Astrocyte of the cerebellum (primary cell): ENCODE measurements at regions not wholly inside any gene's neighbourhood (a gene's known extent, or its start where the extent isn't known, plus 50 kb on each side); places are given as distances from the start of the nearest gene placed in this dataset.

Experiments
- DNase-seq: peaks from one replicate; pipeline ENCODE4 v3.0.0-alpha.2; 2011; ENCODE audit warnings: low read depth
- H3K4me3 ChIP-seq: 2 replicates; pipeline ENCODE4 v1.5.1; 2011; ENCODE audit warnings: mild to moderate bottlenecking, low read depth, low read length, moderate library complexity
- in situ Hi-C: cut with HindIII; loops from 2 replicates; pipeline ENCODE4 v1.10.0; 2017; ENCODE audit warnings: low sequenced_read_pairs
- TF ChIP-seq, protein P1 (sequence below): IDR thresholded peaks from 2 replicates; pipeline ENCODE4 v1.5.1; 2012; ENCODE audit warnings: low read length, low read depth, moderate library complexity, mild to moderate bottlenecking; ENCODE audit errors: missing control alignments

DNA sequence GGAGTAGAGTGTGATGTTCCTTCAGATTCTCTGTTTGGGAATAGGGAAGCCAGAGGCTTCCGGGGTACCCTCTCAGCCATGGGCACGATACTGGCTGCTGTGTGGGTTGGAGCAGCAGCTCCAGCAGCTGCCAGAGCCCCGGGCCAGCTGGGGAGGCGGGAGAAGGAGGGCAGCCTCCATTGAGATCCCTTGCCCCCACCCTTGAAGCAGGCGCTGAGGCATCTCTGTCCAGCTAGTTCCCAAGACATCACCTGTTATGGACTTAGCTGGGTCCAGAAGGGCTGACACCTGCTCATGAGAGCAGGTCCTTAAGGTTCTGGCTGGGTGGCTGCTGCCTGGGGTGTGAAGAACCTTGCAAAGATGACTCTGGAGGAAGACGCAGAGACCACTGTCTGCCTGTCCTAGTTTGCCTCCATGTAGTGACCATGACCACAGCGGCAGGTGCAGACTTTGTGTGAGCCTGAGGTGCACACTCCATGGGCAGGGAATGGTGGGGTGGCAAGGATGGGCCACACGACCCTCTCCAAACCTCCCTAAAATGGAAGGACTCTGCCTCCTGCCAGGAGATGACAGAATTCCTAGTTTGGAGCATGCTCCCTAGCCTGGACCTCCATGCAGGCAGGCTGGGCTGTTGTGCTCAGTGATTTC lies 222.6 kb upstream of the C1orf174 start:
- TF ChIP-seq, protein P1, sequence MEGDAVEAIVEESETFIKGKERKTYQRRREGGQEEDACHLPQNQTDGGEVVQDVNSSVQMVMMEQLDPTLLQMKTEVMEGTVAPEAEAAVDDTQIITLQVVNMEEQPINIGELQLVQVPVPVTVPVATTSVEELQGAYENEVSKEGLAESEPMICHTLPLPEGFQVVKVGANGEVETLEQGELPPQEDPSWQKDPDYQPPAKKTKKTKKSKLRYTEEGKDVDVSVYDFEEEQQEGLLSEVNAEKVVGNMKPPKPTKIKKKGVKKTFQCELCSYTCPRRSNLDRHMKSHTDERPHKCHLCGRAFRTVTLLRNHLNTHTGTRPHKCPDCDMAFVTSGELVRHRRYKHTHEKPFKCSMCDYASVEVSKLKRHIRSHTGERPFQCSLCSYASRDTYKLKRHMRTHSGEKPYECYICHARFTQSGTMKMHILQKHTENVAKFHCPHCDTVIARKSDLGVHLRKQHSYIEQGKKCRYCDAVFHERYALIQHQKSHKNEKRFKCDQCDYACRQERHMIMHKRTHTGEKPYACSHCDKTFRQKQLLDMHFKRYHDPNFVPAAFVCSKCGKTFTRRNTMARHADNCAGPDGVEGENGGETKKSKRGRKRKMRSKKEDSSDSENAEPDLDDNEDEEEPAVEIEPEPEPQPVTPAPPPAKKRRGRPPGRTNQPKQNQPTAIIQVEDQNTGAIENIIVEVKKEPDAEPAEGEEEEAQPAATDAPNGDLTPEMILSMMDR: no peak
- in situ Hi-C loops: no loop called here
- no peak overlapping the region for H3K4me3 ChIP-seq
- no peak for DNase-seq

GRCh38 chr1:4124631-4125145 lies 224.6 kb upstream of the C1orf174 start:
- in situ Hi-C loops: no loop called here
- DNase-seq: no peak
- H3K4me3 ChIP-seq: no peak overlapping the region
- TF ChIP-seq, protein P1: no peak

DNA sequence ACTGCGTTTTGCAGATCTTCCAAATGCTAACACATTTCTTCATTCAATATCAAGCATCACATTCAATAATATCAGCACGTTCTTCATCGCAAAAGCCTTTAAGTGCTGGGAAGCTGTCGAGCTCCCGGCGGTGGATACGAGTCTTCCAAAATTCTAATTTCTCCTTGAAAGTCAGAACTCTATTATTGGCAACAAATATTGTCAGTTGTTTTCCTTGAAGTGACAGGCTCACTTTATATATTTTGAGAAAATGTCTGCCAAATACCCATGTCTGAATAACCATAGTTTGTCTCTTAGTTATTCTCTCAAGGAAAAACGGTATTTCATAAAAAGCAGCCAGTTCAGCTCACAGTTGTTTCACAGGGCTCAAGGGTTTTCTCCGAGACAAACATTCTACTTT lies 226.2 kb upstream of the C1orf174 start:
- TF ChIP-seq, protein P1: no peak
- in situ Hi-C loops: no loop called here
- no peak for DNase-seq
- H3K4me3 ChIP-seq: no peak overlapping the region

DNA sequence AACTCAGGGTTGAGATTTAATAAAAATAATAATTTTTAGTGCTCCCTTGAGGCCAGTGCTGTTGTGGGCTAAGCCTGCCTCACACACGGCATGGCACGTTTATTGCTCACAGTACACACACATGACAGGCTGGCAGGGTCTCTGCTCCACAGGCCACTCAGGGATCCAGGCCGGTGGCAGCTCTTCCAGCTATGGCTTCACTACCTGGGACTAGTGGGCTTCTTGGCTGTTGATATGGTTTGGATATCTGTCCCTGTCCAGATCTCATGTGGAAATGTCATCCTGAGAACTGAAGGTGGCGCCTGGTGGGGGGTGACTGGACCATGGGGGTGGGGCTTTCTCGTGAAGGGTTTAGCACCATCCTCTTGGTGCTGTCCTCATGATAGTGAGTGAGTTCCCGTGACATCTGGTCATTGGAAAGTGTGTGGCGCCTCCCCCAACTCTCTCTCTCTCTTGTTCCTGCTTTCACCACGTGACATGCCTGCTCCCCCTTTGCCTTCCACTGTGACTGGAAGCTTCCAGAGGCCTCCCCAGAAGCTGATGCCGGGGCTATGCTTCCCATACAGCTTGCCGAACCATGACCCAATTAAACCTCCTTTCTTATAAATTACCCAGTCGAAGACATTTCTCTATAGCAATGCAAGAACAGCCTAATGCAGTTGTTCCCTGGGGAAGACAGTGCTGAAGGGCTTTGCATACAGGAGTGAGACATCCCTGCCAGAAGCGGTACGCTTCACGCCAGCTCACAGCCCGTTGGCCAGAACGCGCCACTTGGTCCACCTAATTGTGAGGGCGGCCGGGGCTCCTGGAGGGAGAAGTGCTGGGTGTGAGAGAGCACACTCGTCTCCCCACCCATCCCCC lies 226.9 kb upstream of the C1orf174 start:
- TF ChIP-seq, protein P1: no peak
- no peak overlapping the region for H3K4me3 ChIP-seq
- in situ Hi-C loops: no loop called here
- no peak for DNase-seq

- H3K4me3 ChIP-seq: no peak overlapping the region
- in situ Hi-C loops: no loop called here
- TF ChIP-seq, protein P1: no peak
- DNase-seq: no peak
Measured at GRCh38 chr1:4127592-4128140, 227.6 kb upstream of the C1orf174 start.

DNA sequence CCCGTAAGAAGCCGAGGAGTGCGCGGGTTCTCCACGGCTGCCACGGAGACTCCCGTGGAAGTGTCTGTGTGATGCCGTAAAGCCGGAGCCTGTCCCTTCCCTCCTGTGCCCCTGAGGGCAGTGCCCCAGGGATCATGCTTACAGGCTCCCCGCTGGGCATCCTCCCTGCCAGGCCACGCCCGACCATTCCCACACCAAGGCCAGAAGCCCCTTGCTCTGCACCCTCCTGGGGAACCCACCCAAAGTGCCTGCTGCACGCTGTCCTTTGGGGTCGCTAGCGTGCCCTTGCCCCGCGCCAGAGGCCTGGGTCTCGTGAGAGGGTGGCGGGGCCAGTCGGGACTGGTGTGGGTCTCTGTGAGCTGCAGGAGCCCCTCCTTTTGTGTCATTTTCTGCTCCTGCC lies 228.5 kb upstream of the C1orf174 start:
- in situ Hi-C loops: no loop called here
- no peak overlapping the region for H3K4me3 ChIP-seq
- DNase-seq: no peak
- TF ChIP-seq, protein P1: no peak
